H9 (cell line): ENCODE measurements at regions not wholly inside any gene's neighbourhood (a gene's known extent, or its start where the extent isn't known, plus 50 kb on each side); places are given as distances from the start of the nearest gene placed in this dataset.

ENCODE experiments used
- DNase-seq: peaks from one replicate; pipeline ENCODE4 v3.0.0-alpha.2; 2017
- H2AFZ ChIP-seq: one replicate; pipeline ENCODE4 v1.6.1; 2013; ENCODE audit warnings: mild to moderate bottlenecking, low read length, control low read depth, moderate library complexity
- H2AK5ac ChIP-seq: 2 replicates; pipeline ENCODE4 v1.6.1; 2013; ENCODE audit warnings: low read length, control low read depth, mixed read lengths; ENCODE audit not compliant: insufficient read length
- H2BK120ac ChIP-seq: one replicate; pipeline ENCODE4 v1.6.1; 2013; ENCODE audit warnings: low read depth, mild to moderate bottlenecking, low read length, control low read depth, inconsistent platforms; ENCODE audit not compliant: poor library complexity, severe bottlenecking
- H2BK12ac ChIP-seq: 2 replicates; pipeline ENCODE4 v1.6.1; 2013; ENCODE audit warnings: low read length, control low read depth, mixed read lengths, low read depth; ENCODE audit not compliant: insufficient read length
- H2BK15ac ChIP-seq: 2 replicates; pipeline ENCODE4 v1.6.1; 2013; ENCODE audit warnings: low read depth, low read length, control low read depth
- H2BK20ac ChIP-seq: one replicate; pipeline ENCODE4 v1.6.1; 2013; ENCODE audit warnings: low read depth, mild to moderate bottlenecking, low read length, control low read depth, inconsistent platforms; ENCODE audit not compliant: poor library complexity, severe bottlenecking
- H2BK5ac ChIP-seq: 2 replicates; pipeline ENCODE4 v1.6.1; 2013; ENCODE audit warnings: low read length, control low read depth, mixed read lengths; ENCODE audit not compliant: insufficient read length
- H3K14ac ChIP-seq: 2 replicates; pipeline ENCODE4 v1.6.1; 2013; ENCODE audit warnings: low read length, control low read depth; ENCODE audit not compliant: insufficient read depth
- H3K18ac ChIP-seq: 2 replicates; pipeline ENCODE4 v1.6.1; 2013; ENCODE audit warnings: low read depth, mild to moderate bottlenecking, mixed read lengths, low read length, control low read depth; ENCODE audit not compliant: insufficient read length
- H3K23ac ChIP-seq: 2 replicates; pipeline ENCODE4 v1.6.1; 2013; ENCODE audit warnings: low read length, control low read depth, mixed read lengths, low read depth; ENCODE audit not compliant: insufficient read length
- H3K23me2 ChIP-seq: 2 replicates; pipeline ENCODE4 v1.6.1; 2013; ENCODE audit warnings: low read depth, mild to moderate bottlenecking, mixed read lengths, low read length, control low read depth; ENCODE audit not compliant: insufficient read length, poor library complexity, severe bottlenecking
- H3K27ac ChIP-seq: 2 replicates; pipeline ENCODE4 v1.5.1; 2013; ENCODE audit warnings: low read length, control low read depth, mixed read lengths, low read depth; ENCODE audit not compliant: insufficient read length
- H3K27me3 ChIP-seq: 2 replicates; pipeline ENCODE4 v1.6.1; 2013; ENCODE audit warnings: low read length, control low read depth, inconsistent platforms; ENCODE audit not compliant: insufficient read depth
- H3K4ac ChIP-seq: 2 replicates; pipeline ENCODE4 v1.6.1; 2013; ENCODE audit warnings: low read depth, mild to moderate bottlenecking, control low read depth, inconsistent platforms, low read length, moderate library complexity
- H3K4me1 ChIP-seq: 2 replicates; pipeline ENCODE4 v1.6.1; 2013; ENCODE audit warnings: low read length, control low read depth, inconsistent platforms; ENCODE audit not compliant: insufficient read depth
- H3K4me2 ChIP-seq: 2 replicates; pipeline ENCODE4 v1.6.1; 2013; ENCODE audit warnings: low read length, control low read depth, mixed read lengths; ENCODE audit not compliant: insufficient read length, insufficient read depth
- H3K56ac ChIP-seq: 2 replicates; pipeline ENCODE4 v1.6.1; 2013; ENCODE audit warnings: low read depth, mild to moderate bottlenecking, mixed read lengths, low read length, control low read depth; ENCODE audit not compliant: insufficient read length
- H3K79me1 ChIP-seq: 2 replicates; pipeline ENCODE4 v1.6.1; 2013; ENCODE audit warnings: low read depth, mild to moderate bottlenecking, moderate library complexity, low read length, control low read depth, inconsistent platforms; ENCODE audit not compliant: insufficient read depth, poor library complexity, severe bottlenecking
- H3K79me2 ChIP-seq: 2 replicates; pipeline ENCODE4 v1.6.1; 2013; ENCODE audit warnings: low read length, control low read depth, inconsistent platforms; ENCODE audit not compliant: insufficient read depth
- H3K9ac ChIP-seq: 2 replicates; pipeline ENCODE4 v1.6.1; 2013; ENCODE audit warnings: low read length, control low read depth, mixed read lengths; ENCODE audit not compliant: insufficient read length; ENCODE audit errors: extremely low read depth
- H3K9me3 ChIP-seq: one replicate; pipeline ENCODE4 v1.6.1; 2013; ENCODE audit warnings: low read depth, low read length, inconsistent platforms; ENCODE audit not compliant: control insufficient read depth
- H3T11ph ChIP-seq: one replicate; pipeline ENCODE4 v1.6.1; 2013; ENCODE audit warnings: mild to moderate bottlenecking, low read length, control low read depth, inconsistent platforms
- H4K20me1 ChIP-seq: one replicate; pipeline ENCODE4 v1.6.1; 2013; ENCODE audit not compliant: control insufficient read depth, insufficient read length, insufficient read depth
- H4K5ac ChIP-seq: 2 replicates; pipeline ENCODE4 v1.6.1; 2013; ENCODE audit warnings: low read depth, mild to moderate bottlenecking, mixed read lengths, low read length, control low read depth; ENCODE audit not compliant: insufficient read length
- H4K8ac ChIP-seq: replicated peaks from 2 replicates; pipeline ENCODE4 v1.6.1; 2013; ENCODE audit warnings: low read length, control low read depth, mixed read lengths, low read depth; ENCODE audit not compliant: insufficient read length
- H4K91ac ChIP-seq: 2 replicates; pipeline ENCODE4 v1.6.1; 2013; ENCODE audit warnings: low read depth, mild to moderate bottlenecking, moderate library complexity, mixed read lengths, low read length, control low read depth; ENCODE audit not compliant: insufficient read length
- H3K27ac Mint-ChIP-seq, 3 experiments: 2 replicates in 2 of 3; 3 replicates in 1 of 3; pipeline ENCODE4 v1.8.0; 2020 to 2021; ENCODE audit warnings: mixed read lengths in 3 of 3, mild to moderate bottlenecking in 1 of 3, moderate library complexity in 1 of 3
- H3K27me3 Mint-ChIP-seq: 2 replicates; pipeline ENCODE4 v1.8.0; 2021; ENCODE audit warnings: low read depth, mild to moderate bottlenecking, moderate library complexity, mixed read lengths
- H3K36me3 Mint-ChIP-seq, 3 experiments: 2 replicates in 2 of 3; 3 replicates in 1 of 3; pipeline ENCODE4 v1.8.0; 2020 to 2021; ENCODE audit warnings: low read depth in 3 of 3, mixed read lengths in 3 of 3; ENCODE audit not compliant: insufficient read depth in 1 of 3
- H3K4me1 Mint-ChIP-seq, 2 experiments: 2 replicates each; pipeline ENCODE4 v1.8.0; 2020; ENCODE audit warnings: mixed read lengths in 2 of 2
- H3K4me3 Mint-ChIP-seq, 2 experiments: 2 replicates in 1 of 2; 3 replicates in 1 of 2; pipeline ENCODE4 v1.8.0; 2020 to 2021; ENCODE audit warnings: mild to moderate bottlenecking in 2 of 2, mixed read lengths in 2 of 2, moderate library complexity in 1 of 2
- H3K9me3 Mint-ChIP-seq, 2 experiments: 2 replicates in 1 of 2; 3 replicates in 1 of 2; pipeline ENCODE4 v1.8.0; 2020; ENCODE audit warnings: mild to moderate bottlenecking in 2 of 2, mixed read lengths in 2 of 2, moderate library complexity in 1 of 2
- WGBS: extraction: QIAGEN DNeasy Blood & Tissue Kit; methylation state at CpG from one replicate; pipeline ENCODE4 v1.1.7; 2013; ENCODE audit warnings: missing lambda C conversion rate, low lambda C conversion rate, mixed read lengths; ENCODE audit not compliant: insufficient read length; ENCODE audit errors: extremely low coverage; 5-methylcytosine and 5-hydroxymethylcytosine counted together
- TF ChIP-seq, protein P1 (sequence below): fragments of 200-600 bp; sonication (generic); conservative IDR thresholded peaks from 3 replicates; pipeline ENCODE4 v1.8.0; 2021; ENCODE audit warnings: antibody characterized with exemption, mild to moderate bottlenecking

DNA sequence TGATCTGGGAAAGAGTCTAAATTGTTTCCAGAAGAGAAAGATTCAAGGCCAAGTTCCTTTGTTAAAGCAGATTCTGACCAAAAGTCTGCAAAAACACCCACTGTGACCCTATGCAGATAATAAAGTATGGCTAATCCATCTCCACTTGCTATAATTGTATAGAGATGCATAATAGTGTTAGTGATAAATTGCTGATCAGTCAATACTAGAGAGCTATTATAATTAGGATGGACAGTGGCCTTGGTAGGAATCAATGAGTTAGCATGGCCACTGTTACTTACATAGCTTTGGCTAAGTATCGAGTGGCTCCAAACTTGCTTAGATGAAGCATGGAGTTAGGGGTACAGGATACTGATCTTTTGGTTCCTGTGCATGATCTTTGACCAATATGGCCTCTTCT lies 683.4 kb upstream of the MEF2C start:
- Histone ChIP-seq H2AFZ (no peak overlapping the region), H3K27me3 (no peaks in the 10 kb centered on the region), H3K9ac (no peak overlapping the region), H4K8ac (no peak overlapping the region), H3T11ph (no peak overlapping the region), H3K4ac (no peak overlapping the region), H2BK5ac (no peak overlapping the region), H3K14ac (no peak overlapping the region), H3K27ac (no peak overlapping the region), H3K4me1 (no peaks in the 10 kb centered on the region), H2BK12ac (no peak overlapping the region), H3K23me2 (no peaks in the 10 kb centered on the region), H4K20me1 (no peaks in the 10 kb centered on the region), H4K5ac (no peak overlapping the region), H2BK20ac (no peak overlapping the region), H2AK5ac (no peak overlapping the region), H3K56ac (no peak overlapping the region), H2BK120ac (no peak overlapping the region), H2BK15ac (no peak overlapping the region), H3K18ac (no peak overlapping the region), H3K79me2 (no peaks in the 10 kb centered on the region), H3K4me2 (no peak overlapping the region), H3K23ac (no peak overlapping the region), H3K9me3 (no peaks in the 10 kb centered on the region), H3K79me1 (no peaks in the 10 kb centered on the region), H4K91ac (no peak overlapping the region)
- Mint-ChIP-seq H3K36me3 (no peaks in the 10 kb centered on the region), H3K27ac (no peak overlapping the region), H3K4me1 (peaks cover 4 to 5% of the 10 kb centered on the region in 2 experiments; a peak in 3 of 4 replicates), H3K9me3 (no peaks in the 10 kb centered on the region), H3K27me3 (no peaks in the 10 kb centered on the region), H3K4me3 (no peak overlapping the region)
- WGBS = no CpG with 5 or more reads among the region's 1 CpG
- DNase-seq = no peak
- TF ChIP-seq, protein P1, sequence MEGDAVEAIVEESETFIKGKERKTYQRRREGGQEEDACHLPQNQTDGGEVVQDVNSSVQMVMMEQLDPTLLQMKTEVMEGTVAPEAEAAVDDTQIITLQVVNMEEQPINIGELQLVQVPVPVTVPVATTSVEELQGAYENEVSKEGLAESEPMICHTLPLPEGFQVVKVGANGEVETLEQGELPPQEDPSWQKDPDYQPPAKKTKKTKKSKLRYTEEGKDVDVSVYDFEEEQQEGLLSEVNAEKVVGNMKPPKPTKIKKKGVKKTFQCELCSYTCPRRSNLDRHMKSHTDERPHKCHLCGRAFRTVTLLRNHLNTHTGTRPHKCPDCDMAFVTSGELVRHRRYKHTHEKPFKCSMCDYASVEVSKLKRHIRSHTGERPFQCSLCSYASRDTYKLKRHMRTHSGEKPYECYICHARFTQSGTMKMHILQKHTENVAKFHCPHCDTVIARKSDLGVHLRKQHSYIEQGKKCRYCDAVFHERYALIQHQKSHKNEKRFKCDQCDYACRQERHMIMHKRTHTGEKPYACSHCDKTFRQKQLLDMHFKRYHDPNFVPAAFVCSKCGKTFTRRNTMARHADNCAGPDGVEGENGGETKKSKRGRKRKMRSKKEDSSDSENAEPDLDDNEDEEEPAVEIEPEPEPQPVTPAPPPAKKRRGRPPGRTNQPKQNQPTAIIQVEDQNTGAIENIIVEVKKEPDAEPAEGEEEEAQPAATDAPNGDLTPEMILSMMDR = no peak
